ENCODE measurements at regions not wholly inside any gene's neighbourhood (a gene's known extent, or its start where the extent isn't known, plus 50 kb on each side); places are given as distances from the start of the nearest gene placed in this dataset.

GRCh38 chrX:151042842-151043241, 59.7 kb downstream of the HMGB3 start:
- no peaks in the 10 kb centered on the region for H3K27me3 ChIP-seq (replicated peaks in 1 of 2; ENCODE audit: control insufficient read depth in 2 of 2, insufficient read depth in 2 of 2, low read length in 1 of 2)
- no peak overlapping the region for H3K4me3 ChIP-seq
- FAIRE-seq: no peak
- H3K79me2 ChIP-seq (ENCODE audit: control insufficient read depth, insufficient read depth, low read length): no peaks in the 10 kb centered on the region
- no peaks in the 10 kb centered on the region for H3K36me3 ChIP-seq (ENCODE audit: control insufficient read depth in 2 of 2, insufficient read depth in 2 of 2, low read length in 1 of 2)
- no peak overlapping the region for H3K27ac ChIP-seq (ENCODE audit: control insufficient read depth, insufficient read depth)
- H2AFZ ChIP-seq (ENCODE audit: control insufficient read depth, low read depth, low read length): no peak overlapping the region
- ATAC-seq: no peak
- H3K4me2 ChIP-seq (ENCODE audit: control insufficient read depth, insufficient read depth): no peak overlapping the region
- POLR2A ChIA-PET: no interaction called here
- no peaks in the 10 kb centered on the region for H3K9me3 ChIP-seq (replicated peaks; ENCODE audit: control insufficient read depth, insufficient read depth, low read length)
- no peak overlapping the region for H3K9ac ChIP-seq (ENCODE audit: control insufficient read depth, insufficient read depth, low read length)
- CTCF ChIA-PET: no interaction called here
- in situ Hi-C loops (cut with MboI) (no loop called here), intact Hi-C loops (cut with micrococcal nuclease; ENCODE audit: unreplicated experiment) (no loop called here)
- RAD21 ChIA-PET (ENCODE audit: unreplicated experiment): no interaction called here
- H4K20me1 ChIP-seq (ENCODE audit: control insufficient read depth, insufficient read depth): no peaks in the 10 kb centered on the region
- SMC1A ChIA-PET (ENCODE audit: uncharacterized antibody, unreplicated experiment): interaction anchor here (0.9 kb wide), 1 partner anchor 20 kb away, joined by 3 read pairs; no protein-coding TSS in a partner anchor
- BruUV-seq (replicated peaks): no TSS peak
- no peak for DNase-seq (ENCODE audit: low read depth, low spot score)
- H3K4me1 ChIP-seq (ENCODE audit: control insufficient read depth, insufficient read depth, low read length): no peaks in the 10 kb centered on the region
- 0% methylated on average over 2 of the region's 2 CpGs for WGBS (ENCODE audit: insufficient coverage, insufficient replicate concordance, low lambda C conversion rate, missing lambda C conversion rate)
- TF ChIP-seq POLR2A (IDR thresholded peaks at IDR 0.05; ENCODE audit: low read depth, low read length): no peak
- TF ChIP-seq TBL1XR1 (IDR thresholded peaks at IDR 0.05; ENCODE audit: low read depth, low read length): no peak
- no peak for TF ChIP-seq RAD51 (IDR thresholded peaks at IDR 0.05)
- TF ChIP-seq SUZ12 (IDR thresholded peaks at IDR 0.05; ENCODE audit: unreplicated experiment): no peak
- no peak for TF ChIP-seq EZH2 (IDR thresholded peaks at IDR 0.05; ENCODE audit: borderline replicate concordance, control insufficient read depth, low read depth, low read length)
- no peak for TF ChIP-seq ZNF207 (IDR thresholded peaks at IDR 0.05; ENCODE audit: borderline replicate concordance)
- no peak for TF ChIP-seq STAT3 (IDR thresholded peaks at IDR 0.05; ENCODE audit: low read depth, low read length)
- TF ChIP-seq RELA (IDR thresholded peaks at IDR 0.05; ENCODE audit: borderline replicate concordance, partially characterized antibody): no peak
- no peak for TF ChIP-seq CREB1 (IDR thresholded peaks at IDR 0.05; ENCODE audit: low read depth)
- TF ChIP-seq REST (IDR thresholded peaks at IDR 0.05; ENCODE audit: low read depth, low read length): no peak
- no peak for TF ChIP-seq MTA3 (IDR thresholded peaks at IDR 0.05; ENCODE audit: borderline replicate concordance, low read length)
- no peak for TF ChIP-seq MAX (IDR thresholded peaks at IDR 0.05; ENCODE audit: low read depth, low read length)
- TF ChIP-seq FOXM1 (IDR thresholded peaks at IDR 0.05; ENCODE audit: low read depth, low read length): no peak
- no peak for TF ChIP-seq CHD2 (IDR thresholded peaks at IDR 0.05; ENCODE audit: borderline replicate concordance, low read depth, low read length)
- TF ChIP-seq, protein P1, sequence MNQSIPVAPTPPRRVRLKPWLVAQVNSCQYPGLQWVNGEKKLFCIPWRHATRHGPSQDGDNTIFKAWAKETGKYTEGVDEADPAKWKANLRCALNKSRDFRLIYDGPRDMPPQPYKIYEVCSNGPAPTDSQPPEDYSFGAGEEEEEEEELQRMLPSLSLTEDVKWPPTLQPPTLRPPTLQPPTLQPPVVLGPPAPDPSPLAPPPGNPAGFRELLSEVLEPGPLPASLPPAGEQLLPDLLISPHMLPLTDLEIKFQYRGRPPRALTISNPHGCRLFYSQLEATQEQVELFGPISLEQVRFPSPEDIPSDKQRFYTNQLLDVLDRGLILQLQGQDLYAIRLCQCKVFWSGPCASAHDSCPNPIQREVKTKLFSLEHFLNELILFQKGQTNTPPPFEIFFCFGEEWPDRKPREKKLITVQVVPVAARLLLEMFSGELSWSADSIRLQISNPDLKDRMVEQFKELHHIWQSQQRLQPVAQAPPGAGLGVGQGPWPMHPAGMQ (IDR thresholded peaks at IDR 0.05; ENCODE audit: borderline replicate concordance): no peak
- TF ChIP-seq ZSCAN29 (IDR thresholded peaks at IDR 0.05): no peak
- no peak for TF ChIP-seq ATF7 (IDR thresholded peaks at IDR 0.05; ENCODE audit: low read depth)
- no peak for TF ChIP-seq CEBPZ (IDR thresholded peaks at IDR 0.05; ENCODE audit: low read depth, low read length)
